Esophagus muscularis mucosa (tissue), 4 donors: ENCODE measurements at regions not wholly inside any gene's neighbourhood (a gene's known extent, or its start where the extent isn't known, plus 50 kb on each side); places are given as distances from the start of the nearest gene placed in this dataset.

Experiments
- DNase-seq: peaks from one replicate; pipeline ENCODE4 v3.0.0-alpha.2; 2017; ENCODE audit errors: extremely low spot score
- H3K27ac ChIP-seq, 4 donors: fragments of 200-600 bp; sonication (generic); replicated peaks in 1 of 4; 1 replicate in 3 of 4; 2 replicates in 1 of 4; pipeline ENCODE4 v1.5.1; 2016 to 2019; ENCODE audit warnings: mild to moderate bottlenecking in 1 of 4
- H3K27me3 ChIP-seq, 4 donors: fragments of 200-600 bp; sonication (generic); one replicate each; pipeline versions ENCODE4 v1.5.1 to v1.6.0; 2016 to 2019
- H3K36me3 ChIP-seq, 4 donors: fragments of 200-600 bp; sonication (generic); one replicate each; pipeline ENCODE4 v1.5.1; 2016 to 2019
- H3K4me1 ChIP-seq, 4 donors: fragments of 200-600 bp; sonication (generic); one replicate each; pipeline ENCODE4 v1.5.1; 2016 to 2019
- H3K4me3 ChIP-seq, 4 donors: fragments of 200-600 bp; sonication (generic); 1 replicate in 2 of 4; 2 replicates in 2 of 4; pipeline ENCODE4 v1.5.1; 2016 to 2019; ENCODE audit warnings: mild to moderate bottlenecking in 4 of 4, moderate library complexity in 1 of 4
- H3K9me3 ChIP-seq, 4 donors: fragments of 200-600 bp; sonication (generic); 1 replicate in 3 of 4; 2 replicates in 1 of 4; pipeline ENCODE4 v1.5.1; 2016 to 2019
- CTCF ChIP-seq, 3 experiments: fragments of 200-600 bp in 2 of 3; fragments of 450-650 bp in 1 of 3; sonication (generic) in 2 of 3; IDR thresholded peaks; one replicate each; pipeline ENCODE4 v1.5.1; 2017 to 2019; ENCODE audit warnings: antibody characterized with exemption in 3 of 3, mild to moderate bottlenecking in 2 of 3, moderate library complexity in 1 of 3
- EP300 ChIP-seq: sonication (generic); formaldehyde crosslinking; IDR thresholded peaks from one replicate; pipeline ENCODE4 v1.6.1; 2017; ENCODE audit warnings: antibody characterized with exemption
- POLR2A ChIP-seq: fragments of 450-650 bp; IDR thresholded peaks from one replicate; pipeline ENCODE4 v1.6.1; 2017; ENCODE audit warnings: antibody characterized with exemption, moderate library complexity, mild to moderate bottlenecking, low read depth
- POLR2AphosphoS5 ChIP-seq, 2 donors: sonication (generic); formaldehyde crosslinking; IDR thresholded peaks; one replicate each; pipeline ENCODE4 v1.6.1; 2017; ENCODE audit warnings: antibody characterized with exemption in 2 of 2
- WGBS: methylation state at CpG from one replicate; pipeline ENCODE4 v1.1.5; 2018; 5-methylcytosine and 5-hydroxymethylcytosine counted together
- intact Hi-C: fragments of 100-400 bp; cut with DNase I; formaldehyde crosslinking; loops from one replicate; pipeline ENCODE4 v1.15.1; 2023

GRCh38 chr5:128673970-128674369, 135.9 kb upstream of the FBN2 start:
- intact Hi-C loops: loop anchor here (5.0 to 10.0 kb wide), 2 partner anchors 137 to 171 kb away; partner anchors contain the start of gene FBN2
- Histone ChIP-seq H3K27ac (no peak overlapping the region), H3K27me3 (no peaks in the 10 kb centered on the region), H3K36me3 (no peaks in the 10 kb centered on the region), H3K4me1 (peaks cover 0 to 12% (median 3%) of the 10 kb centered on the region in 4 donors), H3K9me3 (no peaks in the 10 kb centered on the region), H3K4me3 (no peak overlapping the region)
- DNase-seq: no peak
- 82% methylated on average over 3 of the region's 3 CpGs for WGBS
- no peak for TF ChIP-seq EP300
- TF ChIP-seq CTCF (IDR thresholded peaks at IDR 0.05): no peak
- no peak for TF ChIP-seq POLR2AphosphoS5 (IDR thresholded peaks at IDR 0.05)
- no peak for TF ChIP-seq POLR2A

GRCh38 chr5:128674837-128675446, 136.9 kb upstream of the FBN2 start:
- WGBS: 71% methylated on average over 3 of the region's 3 CpGs
- DNase-seq: no peak
- no peaks in the 10 kb centered on the region for H3K27me3 ChIP-seq
- H3K4me1 ChIP-seq: peaks cover 0 to 12% (median 3%) of the 10 kb centered on the region in 4 donors
- intact Hi-C loops: loop anchor here (5.0 to 10.0 kb wide), 3 partner anchors 138 to 463 kb away; partner anchors contain the start of gene FBN2
- TF ChIP-seq POLR2AphosphoS5 (IDR thresholded peaks at IDR 0.05) (no peak), EP300 (no peak), POLR2A (no peak), CTCF (IDR thresholded peaks at IDR 0.05) (peak; percentile 49 to 59 (median 52))
- H3K27ac ChIP-seq: no peak overlapping the region
- H3K4me3 ChIP-seq: no peak overlapping the region
- no peaks in the 10 kb centered on the region for H3K36me3 ChIP-seq
- H3K9me3 ChIP-seq: no peaks in the 10 kb centered on the region

- Histone ChIP-seq H3K27ac (no peak overlapping the region), H3K36me3 (no peaks in the 10 kb centered on the region), H3K4me1 (no peaks in the 10 kb centered on the region), H3K4me3 (no peak overlapping the region), H3K9me3 (no peaks in the 10 kb centered on the region), H3K27me3 (no peaks in the 10 kb centered on the region)
- intact Hi-C loops: no loop called here
- no peak for DNase-seq
- TF ChIP-seq EP300 (no peak), CTCF (IDR thresholded peaks at IDR 0.05) (no peak)
- 86% methylated on average over 5 of the region's 5 CpGs for WGBS
Observed at GRCh38 chr5:128681096-128681495, 143.1 kb upstream of the FBN2 start.

- intact Hi-C loops: no loop called here
- DNase-seq: no peak
- WGBS: 54% methylated on average over 7 of the region's 7 CpGs
- H3K36me3 ChIP-seq: no peaks in the 10 kb centered on the region
- no peaks in the 10 kb centered on the region for H3K4me1 ChIP-seq
- H3K27ac ChIP-seq: no peak overlapping the region
- H3K4me3 ChIP-seq: no peak overlapping the region
- H3K27me3 ChIP-seq: no peaks in the 10 kb centered on the region
- TF ChIP-seq CTCF (IDR thresholded peaks at IDR 0.05) (no peak), POLR2A (no peak), EP300 (no peak), POLR2AphosphoS5 (IDR thresholded peaks at IDR 0.05) (no peak)
- H3K9me3 ChIP-seq: no peaks in the 10 kb centered on the region
Observed at GRCh38 chr5:128681764-128682592, 143.9 kb upstream of the FBN2 start.
